ENCODE measurements at regions not wholly inside any gene's neighbourhood (a gene's known extent, or its start where the extent isn't known, plus 50 kb on each side); places are given as distances from the start of the nearest gene placed in this dataset.

- H3K79me2 ChIP-seq (ENCODE audit: control insufficient read depth, insufficient read depth, low read length, poor library complexity) = no peaks in the 10 kb centered on the region
- H3K4ac ChIP-seq (ENCODE audit: low read depth, low read length) = no peak overlapping the region
- no peak for DNase-seq
- H3K4me2 ChIP-seq (ENCODE audit: low read length) = no peak overlapping the region
- no peak overlapping the region for H2BK12ac ChIP-seq (ENCODE audit: low read length)
- H3K79me1 ChIP-seq (ENCODE audit: low read length) = no peaks in the 10 kb centered on the region
- no peaks in the 10 kb centered on the region for H3K36me3 ChIP-seq (ENCODE audit: control insufficient read depth in 1 of 2, insufficient read depth in 2 of 2, low read length in 2 of 2)
- no peak overlapping the region for H3K9ac ChIP-seq (ENCODE audit: low read length)
- H3K27ac ChIP-seq (ENCODE audit: low read depth, low read length) = no peak overlapping the region
- no peak overlapping the region for H3K23ac ChIP-seq (ENCODE audit: low read length)
- H3K4me3 ChIP-seq (ENCODE audit: low read depth, low read length) = no peak overlapping the region
- H4K8ac ChIP-seq (ENCODE audit: low read depth, low read length) = no peak overlapping the region
- no peak overlapping the region for H4K12ac ChIP-seq (ENCODE audit: low read depth, low read length)
- H2BK5ac ChIP-seq (ENCODE audit: low read depth, low read length, poor library complexity) = no peak overlapping the region
- no peaks in the 10 kb centered on the region for H3K9me3 ChIP-seq (ENCODE audit: insufficient read depth, low read depth, low read length)
- peaks cover 6 to 7% of the 10 kb centered on the region in 2 experiments for H3K4me1 ChIP-seq (ENCODE audit: control insufficient read depth in 1 of 2, insufficient read depth in 2 of 2, low read length in 2 of 2)
- H2BK120ac ChIP-seq (ENCODE audit: insufficient read depth, low read length, poor library complexity) = no peak overlapping the region
- no peaks in the 10 kb centered on the region for H3K27me3 ChIP-seq (ENCODE audit: insufficient read depth, low read length)
- H4K91ac ChIP-seq (ENCODE audit: low read depth, low read length) = no peak overlapping the region
- H2AFZ ChIP-seq (ENCODE audit: insufficient read depth, low read length, poor library complexity) = no peak overlapping the region
- no peak overlapping the region for H2AK5ac ChIP-seq (ENCODE audit: low read length)
- no peak overlapping the region for H3K14ac ChIP-seq (ENCODE audit: low read length)
- no peak overlapping the region for H3K18ac ChIP-seq (ENCODE audit: low read length)
These were observed 130.5 kb downstream of the BACH1 start for GRCh38 chr21:29429218-29429617.

- Histone ChIP-seq H2AK5ac (ENCODE audit: low read length) (no peak overlapping the region), H4K12ac (ENCODE audit: low read depth, low read length) (no peak overlapping the region), H3K23ac (ENCODE audit: low read length) (no peak overlapping the region), H4K91ac (ENCODE audit: low read depth, low read length) (no peak overlapping the region), H2AFZ (ENCODE audit: insufficient read depth, low read length, poor library complexity) (no peak overlapping the region), H3K79me1 (ENCODE audit: low read length) (no peaks in the 10 kb centered on the region), H3K14ac (ENCODE audit: low read length) (no peak overlapping the region), H3K79me2 (ENCODE audit: control insufficient read depth, insufficient read depth, low read length, poor library complexity) (no peaks in the 10 kb centered on the region), H3K4me1 (ENCODE audit: control insufficient read depth in 1 of 2, insufficient read depth in 2 of 2, low read length in 2 of 2) (peaks cover 6 to 7% of the 10 kb centered on the region in 2 experiments), H3K18ac (ENCODE audit: low read length) (no peak overlapping the region), H3K4me2 (ENCODE audit: low read length) (no peak overlapping the region), H3K9ac (ENCODE audit: low read length) (no peak overlapping the region), H3K9me3 (ENCODE audit: insufficient read depth, low read depth, low read length) (no peaks in the 10 kb centered on the region), H3K27me3 (ENCODE audit: insufficient read depth, low read length) (no peaks in the 10 kb centered on the region), H4K8ac (ENCODE audit: low read depth, low read length) (no peak overlapping the region), H2BK12ac (ENCODE audit: low read length) (no peak overlapping the region), H3K4me3 (ENCODE audit: low read depth, low read length) (no peak overlapping the region), H2BK5ac (ENCODE audit: low read depth, low read length, poor library complexity) (no peak overlapping the region), H2BK120ac (ENCODE audit: insufficient read depth, low read length, poor library complexity) (no peak overlapping the region), H3K4ac (ENCODE audit: low read depth, low read length) (no peak overlapping the region), H3K27ac (ENCODE audit: low read depth, low read length) (no peak overlapping the region), H3K36me3 (ENCODE audit: control insufficient read depth in 1 of 2, insufficient read depth in 2 of 2, low read length in 2 of 2) (no peaks in the 10 kb centered on the region)
- DNase-seq = no peak
- no CpG with 5 or more reads among the region's 4 CpGs for WGBS (ENCODE audit: extremely low coverage, insufficient coverage, insufficient read length)
These were observed 131.3 kb downstream of the BACH1 start for GRCh38 chr21:29430030-29430429.

- Histone ChIP-seq H2BK12ac (ENCODE audit: low read length) (no peak overlapping the region), H2BK120ac (ENCODE audit: insufficient read depth, low read length, poor library complexity) (no peak overlapping the region), H4K8ac (ENCODE audit: low read depth, low read length) (no peak overlapping the region), H3K79me2 (ENCODE audit: control insufficient read depth, insufficient read depth, low read length, poor library complexity) (no peaks in the 10 kb centered on the region), H3K4me3 (ENCODE audit: low read depth, low read length) (no peak overlapping the region), H3K23ac (ENCODE audit: low read length) (no peak overlapping the region), H3K36me3 (ENCODE audit: control insufficient read depth in 1 of 2, insufficient read depth in 2 of 2, low read length in 2 of 2) (no peaks in the 10 kb centered on the region), H3K27me3 (ENCODE audit: insufficient read depth, low read length) (no peaks in the 10 kb centered on the region), H2AK5ac (ENCODE audit: low read length) (no peak overlapping the region), H3K14ac (ENCODE audit: low read length) (no peak overlapping the region), H3K79me1 (ENCODE audit: low read length) (no peaks in the 10 kb centered on the region), H3K4me1 (ENCODE audit: control insufficient read depth in 1 of 2, insufficient read depth in 2 of 2, low read length in 2 of 2) (peaks cover 6 to 7% of the 10 kb centered on the region in 2 experiments), H2AFZ (ENCODE audit: insufficient read depth, low read length, poor library complexity) (no peak overlapping the region), H4K12ac (ENCODE audit: low read depth, low read length) (no peak overlapping the region), H2BK5ac (ENCODE audit: low read depth, low read length, poor library complexity) (no peak overlapping the region), H3K27ac (ENCODE audit: low read depth, low read length) (no peak overlapping the region), H4K91ac (ENCODE audit: low read depth, low read length) (no peak overlapping the region), H3K4ac (ENCODE audit: low read depth, low read length) (no peak overlapping the region), H3K18ac (ENCODE audit: low read length) (no peak overlapping the region), H3K9me3 (ENCODE audit: insufficient read depth, low read depth, low read length) (no peaks in the 10 kb centered on the region), H3K9ac (ENCODE audit: low read length) (no peak overlapping the region), H3K4me2 (ENCODE audit: low read length) (no peak overlapping the region)
- no peak for DNase-seq
- WGBS (ENCODE audit: extremely low coverage, insufficient coverage, insufficient read length) = no CpG with 5 or more reads among the region's 7 CpGs
These were observed 131.9 kb downstream of the BACH1 start for GRCh38 chr21:29430576-29430975.

- Histone ChIP-seq H2BK5ac (ENCODE audit: low read depth, low read length, poor library complexity) (no peak overlapping the region), H2BK12ac (ENCODE audit: low read length) (no peak overlapping the region), H3K4me1 (ENCODE audit: control insufficient read depth in 1 of 2, insufficient read depth in 2 of 2, low read length in 2 of 2) (peaks cover 6 to 7% of the 10 kb centered on the region in 2 experiments), H2AFZ (ENCODE audit: insufficient read depth, low read length, poor library complexity) (no peak overlapping the region), H3K79me1 (ENCODE audit: low read length) (no peaks in the 10 kb centered on the region), H4K8ac (ENCODE audit: low read depth, low read length) (no peak overlapping the region), H3K9ac (ENCODE audit: low read length) (no peak overlapping the region), H4K91ac (ENCODE audit: low read depth, low read length) (no peak overlapping the region), H3K9me3 (ENCODE audit: insufficient read depth, low read depth, low read length) (no peaks in the 10 kb centered on the region), H3K27ac (ENCODE audit: low read depth, low read length) (no peak overlapping the region), H3K23ac (ENCODE audit: low read length) (no peak overlapping the region), H3K27me3 (ENCODE audit: insufficient read depth, low read length) (no peaks in the 10 kb centered on the region), H3K79me2 (ENCODE audit: control insufficient read depth, insufficient read depth, low read length, poor library complexity) (no peaks in the 10 kb centered on the region), H3K4me3 (ENCODE audit: low read depth, low read length) (no peak overlapping the region), H3K36me3 (ENCODE audit: control insufficient read depth in 1 of 2, insufficient read depth in 2 of 2, low read length in 2 of 2) (no peaks in the 10 kb centered on the region), H3K18ac (ENCODE audit: low read length) (no peak overlapping the region), H3K4me2 (ENCODE audit: low read length) (no peak overlapping the region), H2AK5ac (ENCODE audit: low read length) (no peak overlapping the region), H2BK120ac (ENCODE audit: insufficient read depth, low read length, poor library complexity) (no peak overlapping the region), H3K4ac (ENCODE audit: low read depth, low read length) (no peak overlapping the region), H4K12ac (ENCODE audit: low read depth, low read length) (no peak overlapping the region), H3K14ac (ENCODE audit: low read length) (no peak overlapping the region)
- no peak for DNase-seq
- WGBS (ENCODE audit: extremely low coverage, insufficient coverage, insufficient read length) = no CpG with 5 or more reads among the region's 1 CpG
These were observed 132.5 kb downstream of the BACH1 start for GRCh38 chr21:29431178-29431577.
